HepG2 (cell line): ENCODE measurements at regions not wholly inside any gene's neighbourhood (a gene's known extent, or its start where the extent isn't known, plus 50 kb on each side); places are given as distances from the start of the nearest gene placed in this dataset.

ENCODE experiments used
- ATAC-seq: fragments of 200-7000 bp; cut with Tn5 transposase; 3 replicates; pipeline ENCODE4 v1.9.1; 2020; ENCODE audit warnings: mild to moderate bottlenecking, moderate library complexity
- BruUV-seq: library from RNA; stranded (reverse); fragments of 400-500 nt; replicated peaks from 2 replicates; lab custom pipeline; 2021; lab: Mats Ljungman, UMichigan
- CTCF ChIA-PET: fragments of 300-600 bp; formaldehyde crosslinking; extraction: SDS; loops from one replicate; lab custom pipeline; 2021; ENCODE audit warnings: low total read pairs, inconsistent platforms, low intra/inter-chr PET ratio; lab: Yijun Ruan, JAX
- POLR2A ChIA-PET: fragments of 350-600 bp; sonication (Branson Sonifier 250); formaldehyde crosslinking; loops from one replicate; lab custom pipeline; 2020; ENCODE audit warnings: antibody characterized with exemption, inconsistent platforms; lab: Yijun Ruan, JAX
- DNase-seq: peaks from one replicate; pipeline ENCODE4 v3.0.0-alpha.2; 2015; ENCODE audit warnings: low spot score
- FAIRE-seq: peaks from 3 replicates; lab custom pipeline; 2011; peaks lifted over from hg19 to GRCh38; lab: Jason Lieb, UNC
- H2AFZ ChIP-seq: one replicate; pipeline ENCODE4 v1.6.1; 2011; ENCODE audit warnings: low read length, inconsistent platforms
- H3K27ac ChIP-seq: fragments of 300-600 bp; 3 replicates; pipeline ENCODE4 v1.8.0; 2011; ENCODE audit warnings: mixed run types, mild to moderate bottlenecking, mixed read lengths, low read length, inconsistent platforms; ENCODE audit not compliant: insufficient read depth; ENCODE audit errors: extremely low read length
- H3K27me3 ChIP-seq, 2 experiments: fragments of 200-600 bp in 1 of 2; 2 replicates in 1 of 2; 3 replicates in 1 of 2; pipeline versions ENCODE4 v1.6.0 to v1.8.0; 2011; ENCODE audit warnings: low read length in 2 of 2, mild to moderate bottlenecking in 2 of 2, moderate library complexity in 2 of 2, inconsistent platforms in 1 of 2; ENCODE audit not compliant: insufficient read depth in 2 of 2, control insufficient read depth in 1 of 2
- H3K36me3 ChIP-seq, 2 experiments: fragments of 200-600 bp in 1 of 2; replicated peaks in 1 of 2; 2 replicates in 1 of 2; 3 replicates in 1 of 2; pipeline versions ENCODE4 v1.5.1 to v1.8.0; 2011; ENCODE audit warnings: low read length in 2 of 2, inconsistent platforms in 1 of 2; ENCODE audit not compliant: insufficient read depth in 2 of 2, control insufficient read depth in 1 of 2
- H3K4me1 ChIP-seq: 2 replicates; pipeline ENCODE4 v1.5.1; 2012; ENCODE audit warnings: low read length, inconsistent platforms; ENCODE audit not compliant: insufficient read depth
- H3K4me2 ChIP-seq: 2 replicates; pipeline ENCODE4 v1.6.0; 2011; ENCODE audit warnings: low read depth, low read length, inconsistent platforms
- H3K4me3 ChIP-seq, 3 experiments: fragments of 200-600 bp in 1 of 3; sonication (generic), shearing (Covaris generic) in 1 of 3; replicated peaks in 1 of 3; 2 replicates each; pipeline ENCODE4 v1.5.1; 2011 to 2016; ENCODE audit warnings: low read length in 3 of 3, inconsistent platforms in 2 of 3, low read depth in 2 of 3, mild to moderate bottlenecking in 2 of 3, control low read depth in 1 of 3, mixed read lengths in 1 of 3; ENCODE audit not compliant: insufficient read depth in 1 of 3
- H3K79me2 ChIP-seq: one replicate; pipeline ENCODE4 v1.6.1; 2011; ENCODE audit warnings: low read length, inconsistent platforms; ENCODE audit not compliant: insufficient read depth
- H3K9ac ChIP-seq: 2 replicates; pipeline ENCODE4 v1.6.0; 2011; ENCODE audit warnings: mild to moderate bottlenecking, low read depth, low read length, inconsistent platforms; ENCODE audit not compliant: insufficient read depth
- H3K9me3 ChIP-seq: 2 replicates; pipeline ENCODE4 v1.5.1; 2012; ENCODE audit warnings: mild to moderate bottlenecking, low read length
- H4K20me1 ChIP-seq: 2 replicates; pipeline ENCODE4 v1.6.0; 2011; ENCODE audit warnings: inconsistent platforms, mild to moderate bottlenecking, low read length, moderate library complexity; ENCODE audit not compliant: insufficient read depth
- ARHGAP35 ChIP-seq: sonication (generic); formaldehyde crosslinking; IDR thresholded peaks from 2 replicates; pipeline ENCODE4 v1.9.0; 2022; ENCODE audit warnings: mild to moderate bottlenecking, inconsistent platforms, moderate library complexity, missing genetic modification reagents, borderline replicate concordance
- DDIT3 ChIP-seq: sonication (generic); formaldehyde crosslinking; IDR thresholded peaks from 2 replicates; pipeline ENCODE4 v1.4.0; 2020; ENCODE audit warnings: mild to moderate bottlenecking, missing genetic modification reagents
- FOSL2 ChIP-seq: sonication (generic); formaldehyde crosslinking; IDR thresholded peaks from 2 replicates; pipeline ENCODE4 v1.4.0; 2020; ENCODE audit warnings: missing genetic modification reagents
- NR2F2 ChIP-seq: IDR thresholded peaks from 2 replicates; pipeline ENCODE4 v1.6.1; 2012; ENCODE audit warnings: low read depth, inconsistent platforms, borderline replicate concordance
- TARDBP ChIP-seq: sonication (generic); formaldehyde crosslinking; IDR thresholded peaks from 2 replicates; pipeline ENCODE4 v1.8.0; 2022; ENCODE audit warnings: mild to moderate bottlenecking, missing genetic modification reagents
- ZKSCAN1 ChIP-seq: fragments of 150-350 bp; IDR thresholded peaks from 2 replicates; pipeline ENCODE4 v1.6.1; 2014; ENCODE audit warnings: low read length
- ZNF17 ChIP-seq: sonication (generic); formaldehyde crosslinking; IDR thresholded peaks from 2 replicates; pipeline ENCODE4 v1.5.0; 2020; ENCODE audit warnings: mild to moderate bottlenecking, missing genetic modification reagents
- ZNF605 ChIP-seq: sonication (generic); formaldehyde crosslinking; IDR thresholded peaks from 2 replicates; pipeline ENCODE4 v1.8.0; 2022; ENCODE audit warnings: mild to moderate bottlenecking, missing genetic modification reagents
- ZNF672 ChIP-seq: sonication (generic); formaldehyde crosslinking; IDR thresholded peaks from 2 replicates; pipeline ENCODE4 v1.8.1; 2022; ENCODE audit warnings: missing genetic modification reagents
- ZNF75D ChIP-seq: sonication (generic); formaldehyde crosslinking; IDR thresholded peaks from 2 replicates; pipeline ENCODE4 v1.8.1; 2023; ENCODE audit warnings: missing genetic modification reagents, mild to moderate bottlenecking, borderline replicate concordance
- ZNF781 ChIP-seq: sonication (generic); formaldehyde crosslinking; IDR thresholded peaks from 2 replicates; pipeline ENCODE4 v1.5.1; 2020; ENCODE audit warnings: borderline replicate concordance, mild to moderate bottlenecking, missing genetic modification reagents; ENCODE audit errors: not compliant biosample characterization
- WGBS: methylation state at CpG from one replicate; pipeline ENCODE4 v1.1.6; 2017; ENCODE audit warnings: low lambda C conversion rate; 5-methylcytosine and 5-hydroxymethylcytosine counted together
- in situ Hi-C: cut with HindIII; loops from 2 replicates; pipeline ENCODE4 v1.10.0; 2017; ENCODE audit warnings: low pct_unique_long_range_greater_than_20kb; ENCODE audit not compliant: extremely low pct_ligation_motif_present
- intact Hi-C: fragments of 100-400 bp; cut with micrococcal nuclease; formaldehyde crosslinking; loops from one replicate; pipeline ENCODE4 v1.10.0; 2022; ENCODE audit not compliant: unreplicated experiment
- TF ChIP-seq, protein P1 (sequence below): IDR thresholded peaks from 2 replicates; pipeline ENCODE4 v1.6.1; 2016; ENCODE audit warnings: low read depth, borderline replicate concordance

GRCh38 chr3:182052332-182052731 is 340.6 kb downstream of the SOX2 start (continued):
- TF ChIP-seq ZNF75D (no peak), TARDBP (CRISPR knock-in tag) (no peak), ZKSCAN1 (no peak), ZNF672 (CRISPR knock-in tag) (no peak), ZNF17 (CRISPR knock-in tag) (no peak), FOSL2 (CRISPR knock-in tag) (no peak), NR2F2 (no peak), ZNF605 (CRISPR knock-in tag) (no peak)
- TF ChIP-seq, protein P1, sequence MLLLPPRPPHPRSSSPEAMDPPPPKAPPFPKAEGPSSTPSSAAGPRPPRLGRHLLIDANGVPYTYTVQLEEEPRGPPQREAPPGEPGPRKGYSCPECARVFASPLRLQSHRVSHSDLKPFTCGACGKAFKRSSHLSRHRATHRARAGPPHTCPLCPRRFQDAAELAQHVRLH (CRISPR knock-in tag), result no peak
- TF ChIP-seq, all 625 proteins: peak for 0

- H3K36me3 ChIP-seq, result no peaks in the 10 kb centered on the region
- POLR2A ChIA-PET, result no interaction called here
- H3K9me3 ChIP-seq, result no peaks in the 10 kb centered on the region
- H3K4me1 ChIP-seq, result no peaks in the 10 kb centered on the region
- 49% methylated on average over 2 of the region's 2 CpGs for WGBS
- no peaks in the 10 kb centered on the region for H3K79me2 ChIP-seq
- no peak overlapping the region for H3K27ac ChIP-seq
- H3K4me3 ChIP-seq, result no peak overlapping the region
- H3K9ac ChIP-seq, result no peak overlapping the region
- H3K27me3 ChIP-seq, result no peaks in the 10 kb centered on the region
- no TSS peak for BruUV-seq
- in situ Hi-C loops (no loop called here), intact Hi-C loops (no loop called here)
- ATAC-seq (no peak), FAIRE-seq (no peak), DNase-seq (no peak)
- TF ChIP-seq DDIT3 (CRISPR knock-in tag), result no peak
- TF ChIP-seq ARHGAP35 (CRISPR knock-in tag), result no peak
- no peak for TF ChIP-seq ZNF781 (CRISPR knock-in tag)
- no peak overlapping the region for H3K4me2 ChIP-seq
- H4K20me1 ChIP-seq, result no peaks in the 10 kb centered on the region
- no peak overlapping the region for H2AFZ ChIP-seq
- CTCF ChIA-PET, result no interaction called here
Observed at GRCh38 chr3:182052757-182053156, 341.0 kb downstream of the SOX2 start.
